Activated naive CD4-positive, alpha-beta T cell treated with anti-CD3 and anti-CD28 coated beads for 36 hours (primary cell): ENCODE measurements at regions not wholly inside any gene's neighbourhood (a gene's known extent, or its start where the extent isn't known, plus 50 kb on each side); places are given as distances from the start of the nearest gene placed in this dataset.

ENCODE experiments used
- CTCF ChIA-PET: fragments of 350-600 bp; sonication (Branson Sonifier 250); formaldehyde crosslinking; loops from one replicate; lab custom pipeline; 2021; ENCODE audit warnings: antibody characterized with exemption; lab: Charles Lee
- DNase-seq: peaks from one replicate; pipeline ENCODE4 v3.0.0-alpha.2; 2020
- H3K27ac Mint-ChIP-seq: one replicate; pipeline ENCODE4 v1.8.0; 2021; ENCODE audit warnings: mild to moderate bottlenecking, mixed read lengths
- H3K27me3 Mint-ChIP-seq: one replicate; pipeline ENCODE4 v1.8.0; 2021; ENCODE audit warnings: low read depth, mixed read lengths
- H3K36me3 Mint-ChIP-seq: one replicate; pipeline ENCODE4 v1.8.0; 2021; ENCODE audit warnings: low read depth, mixed read lengths
- H3K4me1 Mint-ChIP-seq: one replicate; pipeline ENCODE4 v1.8.0; 2021; ENCODE audit warnings: low read depth, mixed read lengths
- H3K4me3 Mint-ChIP-seq: one replicate; pipeline ENCODE4 v1.8.0; 2021; ENCODE audit warnings: mild to moderate bottlenecking, moderate library complexity, mixed read lengths
- H3K9me3 Mint-ChIP-seq: one replicate; pipeline ENCODE4 v1.8.0; 2021; ENCODE audit warnings: mixed read lengths
- intact Hi-C: fragments of 100-400 bp; cut with micrococcal nuclease; formaldehyde crosslinking; loops from one replicate; pipeline ENCODE4 v1.15.1; 2023

DNA sequence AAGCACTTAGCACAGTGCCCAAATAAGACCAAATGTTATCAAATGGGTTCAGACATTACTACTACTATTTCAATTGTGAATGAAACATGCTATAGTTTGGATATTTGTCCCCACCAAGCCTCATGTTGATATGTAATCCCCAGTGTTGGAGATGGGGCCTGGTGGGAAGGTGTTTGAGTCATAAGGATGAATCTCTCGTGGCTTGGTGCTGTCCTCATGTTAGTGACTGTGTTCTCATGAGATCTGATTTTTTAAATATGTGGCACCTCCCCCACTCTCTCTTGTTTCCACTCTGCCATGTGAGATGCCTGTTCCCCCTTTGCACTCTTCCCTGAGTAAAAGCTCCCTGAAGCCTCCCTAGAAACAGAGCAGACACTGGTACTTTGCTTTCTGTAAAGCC, 148.7 kb upstream of the TGFBR2 start:
- Mint-ChIP-seq H3K9me3 (peaks cover 5% of the 10 kb centered on the region), H3K4me1 (peaks cover 6% of the 10 kb centered on the region), H3K27me3 (no peaks in the 10 kb centered on the region), H3K4me3 (no peak overlapping the region), H3K36me3 (no peaks in the 10 kb centered on the region), H3K27ac (no peak overlapping the region)
- intact Hi-C loops = no loop called here
- DNase-seq = no peak
- CTCF ChIA-PET = interaction anchor here (1.3 kb wide), 1 partner anchor 235 kb away, joined by 3 read pairs; no protein-coding TSS in a partner anchor

- CTCF ChIA-PET = no interaction called here
- H3K4me3 Mint-ChIP-seq = no peak overlapping the region
- H3K9me3 Mint-ChIP-seq = peaks cover 4% of the 10 kb centered on the region
- no peaks in the 10 kb centered on the region for H3K27me3 Mint-ChIP-seq
- H3K27ac Mint-ChIP-seq = no peak overlapping the region
- intact Hi-C loops = no loop called here
- peaks cover 6% of the 10 kb centered on the region for H3K4me1 Mint-ChIP-seq
- no peaks in the 10 kb centered on the region for H3K36me3 Mint-ChIP-seq
- no peak for DNase-seq
These were observed 147.8 kb upstream of the TGFBR2 start for GRCh38 chr3:30458376-30459171.

- peaks cover 15% of the 10 kb centered on the region for H3K9me3 Mint-ChIP-seq
These were observed 145.1 kb upstream of the TGFBR2 start for GRCh38 chr3:30461311-30461710.

GRCh38 chr3:30462721-30463470, 143.5 kb upstream of the TGFBR2 start:
- Mint-ChIP-seq H3K9me3 (peaks cover 15% of the 10 kb centered on the region), H3K36me3 (no peaks in the 10 kb centered on the region), H3K27me3 (no peaks in the 10 kb centered on the region), H3K4me3 (no peak overlapping the region), H3K4me1 (no peaks in the 10 kb centered on the region), H3K27ac (no peak overlapping the region)
- CTCF ChIA-PET = interaction anchor here (0.7 kb wide), 1 partner anchor 81 kb away, joined by 4 read pairs; no protein-coding TSS in a partner anchor
- no peak for DNase-seq
- intact Hi-C loops = no loop called here

More at GRCh38 chr3:30461311-30461710, 145.1 kb upstream of the TGFBR2 start:
- Mint-ChIP-seq H3K4me1 (peaks cover 2% of the 10 kb centered on the region), H3K4me3 (no peak overlapping the region), H3K27me3 (no peaks in the 10 kb centered on the region), H3K27ac (no peak overlapping the region), H3K36me3 (no peaks in the 10 kb centered on the region)
- CTCF ChIA-PET = interaction anchor here (0.7 kb wide), 1 partner anchor 14 kb away, joined by 3 read pairs; no protein-coding TSS in a partner anchor
- intact Hi-C loops = no loop called here
- no peak for DNase-seq

- H3K27me3 Mint-ChIP-seq = no peaks in the 10 kb centered on the region
- CTCF ChIA-PET = no interaction called here
- H3K4me1 Mint-ChIP-seq = peaks cover 5% of the 10 kb centered on the region
- intact Hi-C loops = no loop called here
- H3K9me3 Mint-ChIP-seq = peaks cover 13% of the 10 kb centered on the region
- no peak for DNase-seq
- no peak overlapping the region for H3K27ac Mint-ChIP-seq
- no peaks in the 10 kb centered on the region for H3K36me3 Mint-ChIP-seq
- H3K4me3 Mint-ChIP-seq = no peak overlapping the region
These were observed 142.0 kb upstream of the TGFBR2 start for GRCh38 chr3:30464381-30464780.

- CTCF ChIA-PET = no interaction called here
- H3K36me3 Mint-ChIP-seq = no peaks in the 10 kb centered on the region
- H3K9me3 Mint-ChIP-seq = peaks cover 10% of the 10 kb centered on the region
- H3K4me1 Mint-ChIP-seq = peaks cover 5% of the 10 kb centered on the region
- H3K27me3 Mint-ChIP-seq = no peaks in the 10 kb centered on the region
- no peak for DNase-seq
- no peak overlapping the region for H3K27ac Mint-ChIP-seq
- no peak overlapping the region for H3K4me3 Mint-ChIP-seq
- intact Hi-C loops = no loop called here
These were observed 140.9 kb upstream of the TGFBR2 start for GRCh38 chr3:30465454-30465853.

DNA sequence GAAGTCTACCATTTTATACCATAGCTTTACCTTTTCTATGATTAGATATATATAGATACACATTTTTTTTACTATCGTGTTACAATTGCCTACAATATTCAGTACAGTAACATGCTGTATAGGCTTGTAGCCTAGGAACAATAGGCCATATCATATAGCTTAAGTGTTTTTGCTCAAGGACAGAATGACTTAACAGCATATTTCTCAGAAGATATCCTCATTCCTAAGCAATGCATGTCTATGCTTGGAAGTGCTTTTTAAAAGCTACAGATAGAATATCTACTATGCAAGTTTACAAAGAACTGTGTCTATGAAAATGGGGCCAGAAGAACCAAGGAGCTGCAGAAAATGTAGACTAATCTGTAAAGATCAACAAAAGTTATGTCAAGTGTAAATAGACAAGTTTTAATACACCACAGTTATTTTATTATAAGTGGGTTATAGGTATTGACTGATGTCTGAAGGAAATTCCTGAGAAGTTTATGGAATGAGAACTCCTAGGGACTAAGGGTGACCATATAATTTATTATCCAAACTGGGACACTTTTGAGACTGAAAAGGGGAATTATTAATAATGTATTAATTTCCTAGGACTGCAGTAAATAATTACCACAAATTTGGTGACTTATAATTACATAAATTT, 138.7 kb upstream of the TGFBR2 start:
- Mint-ChIP-seq H3K4me1 (peaks cover 10% of the 10 kb centered on the region), H3K27ac (no peak overlapping the region), H3K4me3 (no peak overlapping the region), H3K36me3 (no peaks in the 10 kb centered on the region), H3K9me3 (peaks cover 10% of the 10 kb centered on the region), H3K27me3 (no peaks in the 10 kb centered on the region)
- CTCF ChIA-PET = interaction anchor here (0.6 to 1.3 kb wide), 2 partner anchors 11 to 226 kb away, joined by 3 read pairs; no protein-coding TSS in a partner anchor
- intact Hi-C loops = no loop called here
- DNase-seq = no peak

DNA sequence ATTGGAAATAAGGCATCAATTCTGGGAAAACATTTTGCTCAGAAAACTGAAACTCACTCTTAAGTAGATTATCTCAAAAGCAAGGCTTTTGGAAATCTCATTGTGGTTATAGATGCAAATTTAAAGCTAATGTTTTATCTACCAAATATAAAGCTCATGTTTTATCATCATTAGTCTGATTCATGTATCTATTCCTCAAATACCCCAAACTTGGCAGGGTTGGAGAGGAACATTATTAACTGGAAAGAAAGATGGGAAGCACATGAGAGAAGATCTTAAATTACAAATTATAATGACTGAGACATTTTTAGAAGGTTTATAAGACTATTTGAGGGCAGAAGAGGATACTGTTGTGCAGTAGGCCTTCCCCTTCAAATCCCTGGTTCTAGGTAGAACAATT, 137.3 kb upstream of the TGFBR2 start:
- Mint-ChIP-seq H3K27me3 (no peaks in the 10 kb centered on the region), H3K36me3 (no peaks in the 10 kb centered on the region), H3K4me1 (peaks cover 16% of the 10 kb centered on the region), H3K4me3 (no peak overlapping the region), H3K9me3 (peaks cover 10% of the 10 kb centered on the region), H3K27ac (no peak overlapping the region)
- DNase-seq = no peak
- intact Hi-C loops = no loop called here
- CTCF ChIA-PET = no interaction called here

DNA sequence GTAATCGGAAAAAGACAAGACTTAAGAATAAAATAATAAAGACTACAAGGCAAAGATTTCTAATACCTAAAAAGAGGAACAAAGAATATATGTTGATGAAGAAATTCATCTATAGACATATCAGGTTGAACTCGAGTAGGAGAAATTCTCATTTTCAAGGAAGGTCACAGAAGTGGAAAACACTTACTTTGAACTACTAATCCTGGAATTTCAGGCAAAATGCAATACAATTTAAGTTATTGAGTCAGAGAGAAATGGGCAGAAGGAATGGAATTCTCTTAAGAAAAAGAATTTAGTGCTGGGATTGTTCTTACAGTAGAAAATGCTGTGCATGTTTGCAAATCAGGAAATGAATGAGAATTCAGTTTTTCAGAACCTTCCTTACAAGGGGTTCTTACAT, 135.9 kb upstream of the TGFBR2 start:
- DNase-seq = no peak
- no peak overlapping the region for H3K4me3 Mint-ChIP-seq
- H3K9me3 Mint-ChIP-seq = peaks cover 1% of the 10 kb centered on the region
- H3K27ac Mint-ChIP-seq = no peak overlapping the region
- CTCF ChIA-PET = no interaction called here
- H3K36me3 Mint-ChIP-seq = no peaks in the 10 kb centered on the region
- intact Hi-C loops = loop anchor here (5.0 kb wide), 1 partner anchor 68 kb away; no protein-coding TSS in a partner anchor
- H3K4me1 Mint-ChIP-seq = peaks cover 30% of the 10 kb centered on the region
- H3K27me3 Mint-ChIP-seq = no peaks in the 10 kb centered on the region

GRCh38 chr3:30471066-30471465, 135.3 kb upstream of the TGFBR2 start:
- CTCF ChIA-PET = no interaction called here
- no peaks in the 10 kb centered on the region for H3K9me3 Mint-ChIP-seq
- no peaks in the 10 kb centered on the region for H3K36me3 Mint-ChIP-seq

DNA sequence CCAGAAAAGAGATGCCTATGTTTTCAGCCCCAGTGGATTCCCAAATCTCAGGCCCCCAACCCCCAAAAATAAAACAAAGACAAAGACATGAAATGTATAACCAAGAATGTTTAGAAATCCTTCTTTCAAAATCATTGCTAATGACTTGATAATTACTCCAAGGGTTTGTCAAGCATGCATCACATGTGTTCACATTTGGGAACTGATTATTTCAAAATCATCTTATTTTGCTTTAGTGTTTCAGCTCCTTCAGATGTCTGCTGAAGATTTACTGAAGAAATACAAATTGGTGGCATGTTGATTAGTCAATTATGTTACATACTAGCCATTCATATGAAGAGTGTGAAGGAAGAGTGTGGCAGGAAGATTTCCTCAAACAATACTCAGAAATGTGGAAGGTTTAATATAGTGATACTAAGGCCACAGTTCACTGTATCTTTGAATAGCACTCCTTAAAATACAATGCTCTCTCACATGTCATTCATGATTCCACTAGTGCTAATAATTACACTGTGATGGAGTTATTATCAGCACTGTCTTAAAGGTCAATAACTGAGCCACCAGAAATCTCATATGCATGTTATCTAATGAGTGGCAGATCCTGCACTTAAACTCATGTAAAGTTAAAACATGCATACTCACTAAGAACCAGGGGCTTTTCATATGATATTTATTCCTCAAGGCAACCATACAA, 134.5 kb upstream of the TGFBR2 start:
- Mint-ChIP-seq H3K36me3 (no peaks in the 10 kb centered on the region), H3K9me3 (no peaks in the 10 kb centered on the region), H3K27ac (no peak overlapping the region), H3K4me3 (no peak overlapping the region), H3K4me1 (peaks cover 43% of the 10 kb centered on the region), H3K27me3 (no peaks in the 10 kb centered on the region)
- CTCF ChIA-PET = no interaction called here
- intact Hi-C loops = loop anchor here (5.0 kb wide), 1 partner anchor 70 kb away; no protein-coding TSS in a partner anchor
- DNase-seq = no peak

More at GRCh38 chr3:30471066-30471465, 135.3 kb upstream of the TGFBR2 start:
- DNase-seq = no peak
- H3K27me3 Mint-ChIP-seq = no peaks in the 10 kb centered on the region
- no peak overlapping the region for H3K27ac Mint-ChIP-seq
- peaks cover 35% of the 10 kb centered on the region for H3K4me1 Mint-ChIP-seq
- intact Hi-C loops = loop anchor here (5.0 kb wide), 1 partner anchor 69 kb away; no protein-coding TSS in a partner anchor
- no peak overlapping the region for H3K4me3 Mint-ChIP-seq
